Common myeloid progenitor, CD34-positive (primary cell): ENCODE measurements at regions not wholly inside any gene's neighbourhood (a gene's known extent, or its start where the extent isn't known, plus 50 kb on each side); places are given as distances from the start of the nearest gene placed in this dataset.

Experiments
- CTCF ChIA-PET: fragments of 350-600 bp; sonication (Branson Sonifier 250); formaldehyde crosslinking; loops from one replicate; lab custom pipeline; 2021; ENCODE audit warnings: antibody characterized with exemption; lab: Charles Lee
- POLR2A ChIA-PET: fragments of 350-600 bp; sonication (Branson Sonifier 250); formaldehyde crosslinking; loops from one replicate; lab custom pipeline; 2021; ENCODE audit warnings: antibody characterized with exemption; lab: Charles Lee
- DNase-seq, 3 donors: peaks; one replicate each; pipeline versions ENCODE4 v3.0.0 to v3.0.0-alpha.2; 2013
- H3K27ac ChIP-seq, 2 experiments: 1 replicate in 1 of 2; 2 replicates in 1 of 2; pipeline ENCODE4 v1.7.0; 2013; ENCODE audit warnings: inconsistent platforms in 2 of 2, low read length in 2 of 2, mild to moderate bottlenecking in 2 of 2, low read depth in 1 of 2, moderate library complexity in 1 of 2; ENCODE audit not compliant: severe bottlenecking in 2 of 2, insufficient read depth in 1 of 2, poor library complexity in 1 of 2
- H3K27me3 ChIP-seq, 5 experiments: replicated peaks in 2 of 5; 1 replicate in 3 of 5; 2 replicates in 2 of 5; pipeline versions ENCODE4 v1.6.1 to v1.7.0; 2013; ENCODE audit warnings: low read length in 4 of 5, mild to moderate bottlenecking in 2 of 5, moderate library complexity in 2 of 5, inconsistent platforms in 1 of 5; ENCODE audit not compliant: insufficient read depth in 5 of 5, control insufficient read depth in 4 of 5
- H3K36me3 ChIP-seq, 4 experiments: 1 replicate in 2 of 4; 2 replicates in 2 of 4; pipeline versions ENCODE4 v1.6.1 to v1.7.0; 2013; ENCODE audit warnings: low read length in 3 of 4, control low read depth in 1 of 4, mild to moderate bottlenecking in 1 of 4; ENCODE audit not compliant: control insufficient read depth in 4 of 4, insufficient read depth in 4 of 4
- H3K4me1 ChIP-seq, 4 experiments: 1 replicate in 3 of 4; 2 replicates in 1 of 4; pipeline versions ENCODE4 v1.6.1 to v1.7.1; 2013; ENCODE audit warnings: low read length in 3 of 4, mild to moderate bottlenecking in 3 of 4, control low read depth in 1 of 4, inconsistent platforms in 1 of 4, moderate library complexity in 1 of 4; ENCODE audit not compliant: control insufficient read depth in 4 of 4, insufficient read depth in 4 of 4; ENCODE audit errors: control extremely low read depth in 1 of 4
- H3K4me3 ChIP-seq, 7 experiments: 1 replicate in 4 of 7; 2 replicates in 3 of 7; pipeline versions ENCODE4 v1.5.1 to v1.7.0; 2013; ENCODE audit warnings: mild to moderate bottlenecking in 7 of 7, low read length in 6 of 7, moderate library complexity in 6 of 7, inconsistent platforms in 2 of 7, low read depth in 2 of 7, control low read depth in 1 of 7; ENCODE audit not compliant: insufficient read depth in 4 of 7, control insufficient read depth in 1 of 7; ENCODE audit errors: extremely low read depth in 1 of 7
- H3K9me3 ChIP-seq, 5 experiments: 1 replicate in 4 of 5; 2 replicates in 1 of 5; pipeline versions ENCODE4 v1.6.1 to v1.7.1; 2013; ENCODE audit warnings: low read length in 4 of 5, mild to moderate bottlenecking in 2 of 5, inconsistent platforms in 1 of 5, low read depth in 1 of 5, moderate library complexity in 1 of 5; ENCODE audit not compliant: control insufficient read depth in 4 of 5, insufficient read depth in 2 of 5; ENCODE audit errors: control extremely low read depth in 1 of 5
- WGBS: methylation state at CpG from one replicate; pipeline ENCODE4 v1.1.5; 2013; ENCODE audit not compliant: insufficient coverage; 5-methylcytosine and 5-hydroxymethylcytosine counted together

- WGBS: 83% methylated on average over 1 of the region's 2 CpGs
- H3K27me3 ChIP-seq: no peaks in the 10 kb centered on the region
- H3K36me3 ChIP-seq: no peaks in the 10 kb centered on the region
- H3K27ac ChIP-seq: no peak overlapping the region
- peaks cover 0 to 13% (median 7%) of the 10 kb centered on the region in 5 experiments for H3K9me3 ChIP-seq
- POLR2A ChIA-PET: no interaction called here
- H3K4me3 ChIP-seq: no peak overlapping the region
- CTCF ChIA-PET: no interaction called here
- no peak for DNase-seq
- H3K4me1 ChIP-seq: no peaks in the 10 kb centered on the region
Measured at GRCh38 chr6:85986681-85987080, 344.0 kb upstream of the SYNCRIP start.

- POLR2A ChIA-PET: no interaction called here
- no peaks in the 10 kb centered on the region for H3K27me3 ChIP-seq
- no peak overlapping the region for H3K4me3 ChIP-seq
- 86% methylated on average over 1 of the region's 2 CpGs for WGBS
- H3K4me1 ChIP-seq: no peaks in the 10 kb centered on the region
- CTCF ChIA-PET: no interaction called here
- no peak overlapping the region for H3K27ac ChIP-seq
- H3K36me3 ChIP-seq: no peaks in the 10 kb centered on the region
- no peak for DNase-seq
- peaks cover 0 to 7% (median 6%) of the 10 kb centered on the region in 5 experiments for H3K9me3 ChIP-seq
Measured at GRCh38 chr6:85983032-85983659, 340.5 kb upstream of the SYNCRIP start.

- no peak for DNase-seq
- no peaks in the 10 kb centered on the region for H3K36me3 ChIP-seq
- ChIA-PET POLR2A (no interaction called here), CTCF (no interaction called here)
- H3K4me3 ChIP-seq: no peak overlapping the region
- no peaks in the 10 kb centered on the region for H3K27me3 ChIP-seq
- no peak overlapping the region for H3K27ac ChIP-seq
- no peaks in the 10 kb centered on the region for H3K9me3 ChIP-seq
- no peaks in the 10 kb centered on the region for H3K4me1 ChIP-seq
Measured at GRCh38 chr6:85977661-85978060, 335.0 kb upstream of the SYNCRIP start.

GRCh38 chr6:85975957-85976356 lies 333.3 kb upstream of the SYNCRIP start:
- WGBS: 90% methylated on average over 2 of the region's 2 CpGs
- CTCF ChIA-PET: no interaction called here
- POLR2A ChIA-PET: no interaction called here

GRCh38 chr6:85971238-85971637 lies 328.6 kb upstream of the SYNCRIP start:
- Histone ChIP-seq H3K4me3 (no peak overlapping the region), H3K36me3 (no peaks in the 10 kb centered on the region), H3K27me3 (no peaks in the 10 kb centered on the region), H3K4me1 (no peaks in the 10 kb centered on the region), H3K27ac (no peak overlapping the region), H3K9me3 (no peaks in the 10 kb centered on the region)
- no peak for DNase-seq
- POLR2A ChIA-PET: no interaction called here
- CTCF ChIA-PET: no interaction called here

More at GRCh38 chr6:85975957-85976356, 333.3 kb upstream of the SYNCRIP start:
- Histone ChIP-seq H3K27ac (no peak overlapping the region), H3K9me3 (no peaks in the 10 kb centered on the region), H3K4me1 (no peaks in the 10 kb centered on the region), H3K4me3 (no peak overlapping the region), H3K27me3 (no peaks in the 10 kb centered on the region), H3K36me3 (no peaks in the 10 kb centered on the region)
- no peak for DNase-seq

- no peaks in the 10 kb centered on the region for H3K36me3 ChIP-seq
- no peaks in the 10 kb centered on the region for H3K27me3 ChIP-seq
- H3K4me1 ChIP-seq: no peaks in the 10 kb centered on the region
- 82% methylated on average over 5 of the region's 5 CpGs for WGBS
- ChIA-PET CTCF (no interaction called here), POLR2A (no interaction called here)
- no peak overlapping the region for H3K4me3 ChIP-seq
- no peak overlapping the region for H3K27ac ChIP-seq
- H3K9me3 ChIP-seq: no peaks in the 10 kb centered on the region
- DNase-seq: no peak
Measured at GRCh38 chr6:85966828-85967227, 324.1 kb upstream of the SYNCRIP start.

GRCh38 chr6:85961746-85962145 lies 319.1 kb upstream of the SYNCRIP start:
- POLR2A ChIA-PET: no interaction called here
- CTCF ChIA-PET: no interaction called here
- Histone ChIP-seq H3K9me3 (no peaks in the 10 kb centered on the region), H3K27me3 (no peaks in the 10 kb centered on the region), H3K27ac (no peak overlapping the region), H3K36me3 (no peaks in the 10 kb centered on the region), H3K4me1 (no peaks in the 10 kb centered on the region), H3K4me3 (no peak overlapping the region)
- DNase-seq: no peak
